Hepatocyte (in vitro differentiated cells): ENCODE measurements at regions not wholly inside any gene's neighbourhood (a gene's known extent, or its start where the extent isn't known, plus 50 kb on each side); places are given as distances from the start of the nearest gene placed in this dataset.
A peak's percentile ranks its signal among the peaks of the same experiment; 100 is the strongest.

ENCODE experiments used
- DNase-seq: peaks from one replicate; pipeline ENCODE4 v3.0.0-alpha.2; 2016; ENCODE audit warnings: low spot score
- H2AFZ ChIP-seq: fragments of 200-600 bp; sonication (generic); 2 replicates; pipeline ENCODE4 v1.6.0; 2016; ENCODE audit warnings: antibody characterized with exemption, mild to moderate bottlenecking
- H3K27ac ChIP-seq: fragments of 200-600 bp; sonication (generic); 2 replicates; pipeline ENCODE4 v1.5.1; 2016; ENCODE audit warnings: mild to moderate bottlenecking
- H3K27me3 ChIP-seq: fragments of 200-600 bp; sonication (generic); 2 replicates; pipeline ENCODE4 v1.6.1; 2016
- H3K36me3 ChIP-seq: fragments of 200-600 bp; sonication (generic); replicated peaks from 2 replicates; pipeline ENCODE4 v1.5.1; 2016; ENCODE audit warnings: low read depth; ENCODE audit not compliant: insufficient read depth
- H3K4me1 ChIP-seq: fragments of 200-600 bp; sonication (generic); 2 replicates; pipeline ENCODE4 v1.5.1; 2016; ENCODE audit warnings: mild to moderate bottlenecking, moderate library complexity; ENCODE audit not compliant: insufficient read depth
- H3K4me2 ChIP-seq: fragments of 200-600 bp; sonication (generic); 2 replicates; pipeline ENCODE4 v1.6.0; 2016
- H3K4me3 ChIP-seq: fragments of 200-600 bp; sonication (generic); 2 replicates; pipeline ENCODE4 v1.5.1; 2016; ENCODE audit warnings: mild to moderate bottlenecking
- H3K79me2 ChIP-seq: fragments of 200-600 bp; sonication (generic); 2 replicates; pipeline ENCODE4 v1.6.0; 2017; ENCODE audit warnings: mild to moderate bottlenecking
- H3K9me2 ChIP-seq: fragments of 200-600 bp; sonication (generic); replicated peaks from 2 replicates; pipeline ENCODE4 v1.6.0; 2017; ENCODE audit warnings: mild to moderate bottlenecking; ENCODE audit not compliant: insufficient read depth
- H3K9me3 ChIP-seq: fragments of 200-600 bp; sonication (generic); 2 replicates; pipeline ENCODE4 v1.5.1; 2016; ENCODE audit warnings: low read depth, mild to moderate bottlenecking
- H4K20me1 ChIP-seq: fragments of 200-600 bp; sonication (generic); 2 replicates; pipeline ENCODE4 v1.6.0; 2016; ENCODE audit warnings: mild to moderate bottlenecking; ENCODE audit not compliant: insufficient read depth, poor library complexity, severe bottlenecking
- CTCF ChIP-seq: fragments of 200-600 bp; sonication (generic); IDR thresholded peaks from 2 replicates; pipeline ENCODE4 v1.5.1; 2016; ENCODE audit warnings: antibody characterized with exemption, mild to moderate bottlenecking; ENCODE audit not compliant: poor library complexity
- EZH2 ChIP-seq: fragments of 200-600 bp; sonication (generic); IDR thresholded peaks from 2 replicates; pipeline ENCODE4 v1.6.1; 2016; ENCODE audit warnings: antibody characterized with exemption, mild to moderate bottlenecking, borderline replicate concordance
- EZH2phosphoT487 ChIP-seq: fragments of 200-600 bp; sonication (generic); IDR thresholded peaks from one replicate; pipeline ENCODE4 v1.6.1; 2018; ENCODE audit warnings: antibody characterized with exemption, mild to moderate bottlenecking, low read depth, moderate library complexity; ENCODE audit not compliant: unreplicated experiment, severe bottlenecking
- WGBS: methylation state at CpG from one replicate; pipeline ENCODE4 v1.1.6; 2016; ENCODE audit warnings: low lambda C conversion rate; ENCODE audit errors: missing lambda C conversion rate; 5-methylcytosine and 5-hydroxymethylcytosine counted together

GRCh38 chr6:44737341-44737740, 349.8 kb downstream of the CDC5L start:
- no peaks in the 10 kb centered on the region for H4K20me1 ChIP-seq
- WGBS: 96% methylated on average over 9 of the region's 9 CpGs
- peaks cover 12% of the 10 kb centered on the region for H3K4me1 ChIP-seq
- H2AFZ ChIP-seq: no peak overlapping the region
- DNase-seq: no peak
- H3K79me2 ChIP-seq: no peaks in the 10 kb centered on the region
- H3K27me3 ChIP-seq: no peaks in the 10 kb centered on the region
- H3K9me3 ChIP-seq: no peaks in the 10 kb centered on the region
- H3K9me2 ChIP-seq: no peaks in the 10 kb centered on the region
- no peak overlapping the region for H3K4me3 ChIP-seq
- TF ChIP-seq EZH2 (no peak), EZH2phosphoT487 (no peak), CTCF (no peak)
- peak overlapping the region; percentile 86 for H3K27ac ChIP-seq
- H3K4me2 ChIP-seq: no peak overlapping the region
- no peaks in the 10 kb centered on the region for H3K36me3 ChIP-seq

GRCh38 chr6:44737829-44738528, 350.5 kb downstream of the CDC5L start:
- Histone ChIP-seq H3K4me2 (no peak overlapping the region), H3K27me3 (no peaks in the 10 kb centered on the region), H3K4me1 (peaks cover 12% of the 10 kb centered on the region), H3K79me2 (no peaks in the 10 kb centered on the region), H3K9me3 (no peaks in the 10 kb centered on the region), H3K36me3 (no peaks in the 10 kb centered on the region), H3K9me2 (no peaks in the 10 kb centered on the region), H3K4me3 (no peak overlapping the region), H3K27ac (peak overlapping the region; percentile 86), H2AFZ (no peak overlapping the region), H4K20me1 (no peaks in the 10 kb centered on the region)
- TF ChIP-seq CTCF (no peak), EZH2phosphoT487 (no peak), EZH2 (no peak)
- WGBS: 91% methylated on average over 6 of the region's 6 CpGs
- no peak for DNase-seq

- no peak for TF ChIP-seq CTCF
- no peak for TF ChIP-seq EZH2phosphoT487
- no peak for TF ChIP-seq EZH2
- Histone ChIP-seq H3K4me1 (peaks cover 12% of the 10 kb centered on the region), H3K27ac (peak overlapping the region; percentile 86), H3K27me3 (no peaks in the 10 kb centered on the region), H4K20me1 (no peaks in the 10 kb centered on the region), H3K4me2 (no peak overlapping the region), H3K4me3 (no peak overlapping the region), H3K9me2 (no peaks in the 10 kb centered on the region), H3K36me3 (no peaks in the 10 kb centered on the region), H3K9me3 (no peaks in the 10 kb centered on the region), H3K79me2 (no peaks in the 10 kb centered on the region), H2AFZ (no peak overlapping the region)
- DNase-seq: peak; percentile 80
- 69% methylated on average over 8 of the region's 8 CpGs for WGBS
These were observed 351.2 kb downstream of the CDC5L start for GRCh38 chr6:44738601-44739146.
